ENCODE measurements at regions not wholly inside any gene's neighbourhood (a gene's known extent, or its start where the extent isn't known, plus 50 kb on each side); places are given as distances from the start of the nearest gene placed in this dataset.

DNA sequence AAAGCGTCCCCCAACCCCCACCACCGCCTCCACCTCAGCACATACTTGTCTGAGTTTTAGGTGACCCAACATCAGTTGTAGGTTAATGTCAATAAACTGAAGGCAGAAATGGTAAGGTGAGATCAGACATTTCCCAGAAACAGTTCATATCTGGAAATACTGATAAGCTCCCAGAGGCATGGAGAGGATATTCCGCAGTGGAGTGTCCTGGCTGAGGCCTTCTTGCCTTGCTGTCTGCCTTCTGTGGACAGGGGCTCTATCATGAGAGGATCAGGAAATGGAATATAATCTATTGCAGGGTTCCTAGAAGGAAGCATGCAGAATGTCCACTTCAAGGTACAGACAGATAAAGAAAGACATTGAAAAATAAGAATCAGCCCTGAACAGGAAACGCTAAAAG lies 473.3 kb upstream of the MKI67 start (continued):
- TF ChIP-seq, protein P1, sequence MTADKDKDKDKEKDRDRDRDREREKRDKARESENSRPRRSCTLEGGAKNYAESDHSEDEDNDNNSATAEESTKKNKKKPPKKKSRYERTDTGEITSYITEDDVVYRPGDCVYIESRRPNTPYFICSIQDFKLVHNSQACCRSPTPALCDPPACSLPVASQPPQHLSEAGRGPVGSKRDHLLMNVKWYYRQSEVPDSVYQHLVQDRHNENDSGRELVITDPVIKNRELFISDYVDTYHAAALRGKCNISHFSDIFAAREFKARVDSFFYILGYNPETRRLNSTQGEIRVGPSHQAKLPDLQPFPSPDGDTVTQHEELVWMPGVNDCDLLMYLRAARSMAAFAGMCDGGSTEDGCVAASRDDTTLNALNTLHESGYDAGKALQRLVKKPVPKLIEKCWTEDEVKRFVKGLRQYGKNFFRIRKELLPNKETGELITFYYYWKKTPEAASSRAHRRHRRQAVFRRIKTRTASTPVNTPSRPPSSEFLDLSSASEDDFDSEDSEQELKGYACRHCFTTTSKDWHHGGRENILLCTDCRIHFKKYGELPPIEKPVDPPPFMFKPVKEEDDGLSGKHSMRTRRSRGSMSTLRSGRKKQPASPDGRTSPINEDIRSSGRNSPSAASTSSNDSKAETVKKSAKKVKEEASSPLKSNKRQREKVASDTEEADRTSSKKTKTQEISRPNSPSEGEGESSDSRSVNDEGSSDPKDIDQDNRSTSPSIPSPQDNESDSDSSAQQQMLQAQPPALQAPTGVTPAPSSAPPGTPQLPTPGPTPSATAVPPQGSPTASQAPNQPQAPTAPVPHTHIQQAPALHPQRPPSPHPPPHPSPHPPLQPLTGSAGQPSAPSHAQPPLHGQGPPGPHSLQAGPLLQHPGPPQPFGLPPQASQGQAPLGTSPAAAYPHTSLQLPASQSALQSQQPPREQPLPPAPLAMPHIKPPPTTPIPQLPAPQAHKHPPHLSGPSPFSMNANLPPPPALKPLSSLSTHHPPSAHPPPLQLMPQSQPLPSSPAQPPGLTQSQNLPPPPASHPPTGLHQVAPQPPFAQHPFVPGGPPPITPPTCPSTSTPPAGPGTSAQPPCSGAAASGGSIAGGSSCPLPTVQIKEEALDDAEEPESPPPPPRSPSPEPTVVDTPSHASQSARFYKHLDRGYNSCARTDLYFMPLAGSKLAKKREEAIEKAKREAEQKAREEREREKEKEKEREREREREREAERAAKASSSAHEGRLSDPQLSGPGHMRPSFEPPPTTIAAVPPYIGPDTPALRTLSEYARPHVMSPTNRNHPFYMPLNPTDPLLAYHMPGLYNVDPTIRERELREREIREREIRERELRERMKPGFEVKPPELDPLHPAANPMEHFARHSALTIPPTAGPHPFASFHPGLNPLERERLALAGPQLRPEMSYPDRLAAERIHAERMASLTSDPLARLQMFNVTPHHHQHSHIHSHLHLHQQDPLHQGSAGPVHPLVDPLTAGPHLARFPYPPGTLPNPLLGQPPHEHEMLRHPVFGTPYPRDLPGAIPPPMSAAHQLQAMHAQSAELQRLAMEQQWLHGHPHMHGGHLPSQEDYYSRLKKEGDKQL (CRISPR knock-in tag; IDR thresholded peaks at IDR 0.05; ENCODE audit: borderline replicate concordance) = no peak
- TF ChIP-seq CREB3 (tag; conservative IDR thresholded peaks at IDR 0.05; ENCODE audit: low read depth) = no peak
- no peak for TF ChIP-seq CBFB (CRISPR knock-in tag; IDR thresholded peaks at IDR 0.05)
- TF ChIP-seq HDAC8 (tag; IDR thresholded peaks at IDR 0.05) = no peak
- TF ChIP-seq ZFP91 (CRISPR knock-in tag; IDR thresholded peaks at IDR 0.05) = no peak
- no peak for TF ChIP-seq BRF1 (IDR thresholded peaks at IDR 0.05; ENCODE audit: borderline replicate concordance, extremely low read depth, insufficient read length)
- TF ChIP-seq, protein P2, sequence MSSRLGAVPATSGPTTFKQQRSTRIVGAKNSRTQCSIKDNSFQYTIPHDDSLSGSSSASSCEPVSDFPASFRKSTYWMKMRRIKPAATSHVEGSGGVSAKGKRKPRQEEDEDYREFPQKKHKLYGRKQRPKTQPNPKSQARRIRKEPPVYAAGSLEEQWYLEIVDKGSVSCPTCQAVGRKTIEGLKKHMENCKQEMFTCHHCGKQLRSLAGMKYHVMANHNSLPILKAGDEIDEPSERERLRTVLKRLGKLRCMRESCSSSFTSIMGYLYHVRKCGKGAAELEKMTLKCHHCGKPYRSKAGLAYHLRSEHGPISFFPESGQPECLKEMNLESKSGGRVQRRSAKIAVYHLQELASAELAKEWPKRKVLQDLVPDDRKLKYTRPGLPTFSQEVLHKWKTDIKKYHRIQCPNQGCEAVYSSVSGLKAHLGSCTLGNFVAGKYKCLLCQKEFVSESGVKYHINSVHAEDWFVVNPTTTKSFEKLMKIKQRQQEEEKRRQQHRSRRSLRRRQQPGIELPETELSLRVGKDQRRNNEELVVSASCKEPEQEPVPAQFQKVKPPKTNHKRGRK (tag; IDR thresholded peaks at IDR 0.05) = no peak
- TF ChIP-seq PML (IDR thresholded peaks at IDR 0.05; ENCODE audit: low read length) = peak; percentile 43; the same call in 1 of the 2 replicates
- no peak for TF ChIP-seq ZNF324 (CRISPR knock-in tag; IDR thresholded peaks at IDR 0.05)
- TF ChIP-seq CHCHD3 (CRISPR knock-in tag; IDR thresholded peaks at IDR 0.05) = no peak
- TF ChIP-seq, protein P3, sequence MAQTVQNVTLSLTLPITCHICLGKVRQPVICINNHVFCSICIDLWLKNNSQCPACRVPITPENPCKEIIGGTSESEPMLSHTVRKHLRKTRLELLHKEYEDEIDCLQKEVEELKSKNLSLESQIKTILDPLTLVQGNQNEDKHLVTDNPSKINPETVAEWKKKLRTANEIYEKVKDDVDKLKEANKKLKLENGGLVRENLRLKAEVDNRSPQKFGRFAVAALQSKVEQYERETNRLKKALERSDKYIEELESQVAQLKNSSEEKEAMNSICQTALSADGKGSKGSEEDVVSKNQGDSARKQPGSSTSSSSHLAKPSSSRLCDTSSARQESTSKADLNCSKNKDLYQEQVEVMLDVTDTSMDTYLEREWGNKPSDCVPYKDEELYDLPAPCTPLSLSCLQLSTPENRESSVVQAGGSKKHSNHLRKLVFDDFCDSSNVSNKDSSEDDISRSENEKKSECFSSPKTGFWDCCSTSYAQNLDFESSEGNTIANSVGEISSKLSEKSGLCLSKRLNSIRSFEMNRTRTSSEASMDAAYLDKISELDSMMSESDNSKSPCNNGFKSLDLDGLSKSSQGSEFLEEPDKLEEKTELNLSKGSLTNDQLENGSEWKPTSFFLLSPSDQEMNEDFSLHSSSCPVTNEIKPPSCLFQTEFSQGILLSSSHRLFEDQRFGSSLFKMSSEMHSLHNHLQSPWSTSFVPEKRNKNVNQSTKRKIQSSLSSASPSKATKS (CRISPR knock-in tag; IDR thresholded peaks at IDR 0.05) = no peak
- TF ChIP-seq, protein P4, sequence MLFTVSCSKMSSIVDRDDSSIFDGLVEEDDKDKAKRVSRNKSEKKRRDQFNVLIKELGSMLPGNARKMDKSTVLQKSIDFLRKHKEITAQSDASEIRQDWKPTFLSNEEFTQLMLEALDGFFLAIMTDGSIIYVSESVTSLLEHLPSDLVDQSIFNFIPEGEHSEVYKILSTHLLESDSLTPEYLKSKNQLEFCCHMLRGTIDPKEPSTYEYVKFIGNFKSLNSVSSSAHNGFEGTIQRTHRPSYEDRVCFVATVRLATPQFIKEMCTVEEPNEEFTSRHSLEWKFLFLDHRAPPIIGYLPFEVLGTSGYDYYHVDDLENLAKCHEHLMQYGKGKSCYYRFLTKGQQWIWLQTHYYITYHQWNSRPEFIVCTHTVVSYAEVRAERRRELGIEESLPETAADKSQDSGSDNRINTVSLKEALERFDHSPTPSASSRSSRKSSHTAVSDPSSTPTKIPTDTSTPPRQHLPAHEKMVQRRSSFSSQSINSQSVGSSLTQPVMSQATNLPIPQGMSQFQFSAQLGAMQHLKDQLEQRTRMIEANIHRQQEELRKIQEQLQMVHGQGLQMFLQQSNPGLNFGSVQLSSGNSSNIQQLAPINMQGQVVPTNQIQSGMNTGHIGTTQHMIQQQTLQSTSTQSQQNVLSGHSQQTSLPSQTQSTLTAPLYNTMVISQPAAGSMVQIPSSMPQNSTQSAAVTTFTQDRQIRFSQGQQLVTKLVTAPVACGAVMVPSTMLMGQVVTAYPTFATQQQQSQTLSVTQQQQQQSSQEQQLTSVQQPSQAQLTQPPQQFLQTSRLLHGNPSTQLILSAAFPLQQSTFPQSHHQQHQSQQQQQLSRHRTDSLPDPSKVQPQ (CRISPR knock-in tag; IDR thresholded peaks at IDR 0.05; ENCODE audit: borderline replicate concordance) = no peak
- no peak for TF ChIP-seq SAFB2 (IDR thresholded peaks at IDR 0.05; ENCODE audit: borderline replicate concordance, low read depth, low read length, severe bottlenecking)

Measured in K562 (cell line).